Liver (tissue), 8 donors: ENCODE measurements at regions not wholly inside any gene's neighbourhood (a gene's known extent, or its start where the extent isn't known, plus 50 kb on each side); places are given as distances from the start of the nearest gene placed in this dataset.

Experiments used
- DNase-seq: peaks from one replicate; pipeline ENCODE4 v3.0.0-alpha.2; 2017; ENCODE audit warnings: low spot score
- H3K27ac ChIP-seq, 2 donors: one replicate each; pipeline ENCODE4 v1.7.0; 2013; ENCODE audit warnings: inconsistent platforms in 2 of 2, low read length in 2 of 2, control low read depth in 1 of 2, low read depth in 1 of 2, mild to moderate bottlenecking in 1 of 2
- H3K27me3 ChIP-seq, 4 donors: one replicate each; pipeline versions ENCODE4 v1.6.1 to v1.7.0; 2013; ENCODE audit warnings: low read length in 3 of 4, inconsistent platforms in 1 of 4, mild to moderate bottlenecking in 1 of 4, moderate library complexity in 1 of 4; ENCODE audit not compliant: control insufficient read depth in 4 of 4, insufficient read depth in 4 of 4
- H3K36me3 ChIP-seq, 4 donors: one replicate each; pipeline versions ENCODE4 v1.6.1 to v1.7.0; 2013; ENCODE audit warnings: low read length in 3 of 4, mild to moderate bottlenecking in 3 of 4, low read depth in 1 of 4, moderate library complexity in 1 of 4; ENCODE audit not compliant: control insufficient read depth in 4 of 4, insufficient read depth in 3 of 4
- H3K4me1 ChIP-seq, 4 donors: one replicate each; pipeline versions ENCODE4 v1.6.1 to v1.7.0; 2013; ENCODE audit warnings: low read length in 3 of 4, mild to moderate bottlenecking in 3 of 4, moderate library complexity in 1 of 4; ENCODE audit not compliant: control insufficient read depth in 4 of 4, insufficient read depth in 4 of 4
- H3K4me3 ChIP-seq, 3 donors: one replicate each; pipeline versions ENCODE4 v1.6.1 to v1.7.0; 2013; ENCODE audit warnings: low read length in 3 of 3, control low read depth in 1 of 3, low read depth in 1 of 3, mild to moderate bottlenecking in 1 of 3
- H3K9ac ChIP-seq, 2 donors: one replicate each; pipeline ENCODE4 v1.7.0; 2013; ENCODE audit warnings: low read length in 2 of 2, mild to moderate bottlenecking in 2 of 2, moderate library complexity in 2 of 2, control low read depth in 1 of 2, low read depth in 1 of 2
- H3K9me3 ChIP-seq, 4 donors: one replicate each; pipeline versions ENCODE4 v1.6.1 to v1.7.0; 2013; ENCODE audit warnings: low read length in 3 of 4; ENCODE audit not compliant: control insufficient read depth in 4 of 4
- ATF3 ChIP-seq: IDR thresholded peaks from 2 replicates; pipeline ENCODE4 v1.6.1; 2016; ENCODE audit warnings: antibody characterized with exemption
- CTCF ChIP-seq: fragments of 150-350 bp; IDR thresholded peaks from 2 replicates; pipeline ENCODE4 v1.5.1; 2017; ENCODE audit warnings: improper control_type of control experiment, low read depth, low read length; ENCODE audit not compliant: missing input control
- EGR1 ChIP-seq, 2 donors: IDR thresholded peaks; 2 replicates each; pipeline ENCODE4 v1.6.1; 2016 to 2018; ENCODE audit warnings: antibody characterized with exemption in 2 of 2, low read depth in 2 of 2
- FOXA1 ChIP-seq: IDR thresholded peaks from 2 replicates; pipeline ENCODE4 v1.6.1; 2016; ENCODE audit warnings: antibody characterized with exemption
- FOXA2 ChIP-seq: IDR thresholded peaks from 2 replicates; pipeline ENCODE4 v1.6.1; 2016; ENCODE audit warnings: antibody characterized with exemption
- GABPA ChIP-seq, 2 donors: IDR thresholded peaks in 1 of 2; conservative IDR thresholded peaks in 1 of 2; 2 replicates each; pipeline ENCODE4 v1.6.1; 2016; ENCODE audit warnings: antibody characterized with exemption in 2 of 2, mild to moderate bottlenecking in 1 of 2, moderate library complexity in 1 of 2
- HNF4A ChIP-seq, 2 donors: conservative IDR thresholded peaks; 2 replicates each; pipeline ENCODE4 v1.6.1; 2016; ENCODE audit warnings: antibody characterized with exemption in 2 of 2, mild to moderate bottlenecking in 2 of 2
- HNF4G ChIP-seq: IDR thresholded peaks from 2 replicates; pipeline ENCODE4 v1.6.1; 2016; ENCODE audit warnings: antibody characterized with exemption
- JUND ChIP-seq, 2 donors: IDR thresholded peaks; 2 replicates each; pipeline ENCODE4 v1.6.1; 2016; ENCODE audit warnings: antibody characterized with exemption in 2 of 2
- MAX ChIP-seq: IDR thresholded peaks from 2 replicates; pipeline ENCODE4 v1.6.1; 2016; ENCODE audit warnings: antibody characterized with exemption
- NR2F2 ChIP-seq: IDR thresholded peaks from 2 replicates; pipeline ENCODE4 v1.6.1; 2016; ENCODE audit warnings: antibody characterized with exemption
- RAD21 ChIP-seq, 2 donors: IDR thresholded peaks; 2 replicates each; pipeline ENCODE4 v1.6.1; 2016; ENCODE audit warnings: antibody characterized with exemption in 2 of 2, mild to moderate bottlenecking in 2 of 2
- REST ChIP-seq: IDR thresholded peaks from 2 replicates; pipeline ENCODE4 v1.6.1; 2016; ENCODE audit warnings: antibody characterized with exemption, mild to moderate bottlenecking
- RXRA ChIP-seq, 2 donors: IDR thresholded peaks; 2 replicates each; pipeline ENCODE4 v1.6.1; 2017 to 2018; ENCODE audit warnings: antibody characterized with exemption in 2 of 2, mild to moderate bottlenecking in 1 of 2
- SP1 ChIP-seq: IDR thresholded peaks from 2 replicates; pipeline ENCODE4 v1.6.1; 2018; ENCODE audit warnings: antibody characterized with exemption, mild to moderate bottlenecking
- TAF1 ChIP-seq: conservative IDR thresholded peaks from 2 replicates; pipeline ENCODE4 v1.6.1; 2016; ENCODE audit warnings: antibody characterized with exemption, mild to moderate bottlenecking
- YY1 ChIP-seq: IDR thresholded peaks from 2 replicates; pipeline ENCODE4 v1.6.1; 2016; ENCODE audit warnings: antibody characterized with exemption, mild to moderate bottlenecking
- WGBS: extraction: QIAGEN DNeasy Blood & Tissue Kit; methylation state at CpG from one replicate; pipeline ENCODE4 v1.1.7; 2013; 5-methylcytosine and 5-hydroxymethylcytosine counted together
- TF ChIP-seq, protein P1 (sequence below): IDR thresholded peaks from 2 replicates; pipeline ENCODE4 v1.6.1; 2016; ENCODE audit warnings: antibody characterized with exemption
- donor health status: healthy.
- donor health status: healthy.
- donor health status: healthy.
- donor health status: healthy.
- donor health status: healthy.

DNA sequence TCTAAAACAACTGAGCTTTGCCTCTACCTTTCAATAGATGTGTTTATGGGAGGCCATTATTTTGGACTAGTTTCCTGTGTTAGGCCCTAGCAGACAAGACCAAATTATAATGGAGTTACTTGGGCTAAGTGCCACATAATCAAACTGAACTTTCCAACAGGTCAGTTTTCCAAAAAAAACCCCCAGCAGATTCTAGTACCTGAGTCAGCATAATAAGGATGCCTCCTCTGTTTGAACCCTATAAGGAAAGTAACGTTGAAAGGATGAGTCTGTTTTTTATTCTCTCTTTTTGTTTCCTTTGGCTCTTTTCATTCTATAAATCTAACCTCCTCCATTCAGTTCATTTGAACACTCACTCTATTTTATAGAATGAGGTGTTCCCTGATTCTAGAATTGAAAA, 148.1 kb upstream of the FAM3C start (continued):
- TF ChIP-seq, protein P1, sequence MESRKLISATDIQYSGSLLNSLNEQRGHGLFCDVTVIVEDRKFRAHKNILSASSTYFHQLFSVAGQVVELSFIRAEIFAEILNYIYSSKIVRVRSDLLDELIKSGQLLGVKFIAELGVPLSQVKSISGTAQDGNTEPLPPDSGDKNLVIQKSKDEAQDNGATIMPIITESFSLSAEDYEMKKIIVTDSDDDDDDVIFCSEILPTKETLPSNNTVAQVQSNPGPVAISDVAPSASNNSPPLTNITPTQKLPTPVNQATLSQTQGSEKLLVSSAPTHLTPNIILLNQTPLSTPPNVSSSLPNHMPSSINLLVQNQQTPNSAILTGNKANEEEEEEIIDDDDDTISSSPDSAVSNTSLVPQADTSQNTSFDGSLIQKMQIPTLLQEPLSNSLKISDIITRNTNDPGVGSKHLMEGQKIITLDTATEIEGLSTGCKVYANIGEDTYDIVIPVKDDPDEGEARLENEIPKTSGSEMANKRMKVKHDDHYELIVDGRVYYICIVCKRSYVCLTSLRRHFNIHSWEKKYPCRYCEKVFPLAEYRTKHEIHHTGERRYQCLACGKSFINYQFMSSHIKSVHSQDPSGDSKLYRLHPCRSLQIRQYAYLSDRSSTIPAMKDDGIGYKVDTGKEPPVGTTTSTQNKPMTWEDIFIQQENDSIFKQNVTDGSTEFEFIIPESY, result no peak
- TF ChIP-seq RAD21 (IDR thresholded peaks at IDR 0.05), result no peak
- TF ChIP-seq GABPA (IDR thresholded peaks at IDR 0.05 in 1 of 2, conservative IDR thresholded peaks at IDR 0.05 in 1 of 2), result no peak

DNA sequence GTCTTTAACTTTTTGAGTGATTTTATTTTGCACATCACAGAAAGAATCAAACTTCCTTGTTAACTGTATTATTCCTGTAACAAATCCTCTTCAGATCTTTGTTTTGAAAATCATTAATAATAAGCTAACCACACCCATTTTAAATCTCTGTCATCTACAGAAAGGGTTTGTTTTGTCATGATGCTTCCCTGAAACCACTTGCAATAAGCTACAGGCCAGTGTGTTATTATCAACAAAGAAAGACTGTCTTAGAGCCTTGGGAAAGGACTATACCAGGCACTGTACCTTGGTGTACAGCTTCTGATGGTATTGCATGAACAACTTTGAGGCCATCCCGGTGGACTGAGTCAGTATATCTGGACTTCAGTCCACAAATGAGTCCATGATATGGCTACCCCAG, 145.3 kb upstream of the FAM3C start:
- DNase-seq, result no peak
- H3K4me1 ChIP-seq, result no peaks in the 10 kb centered on the region
- no peak overlapping the region for H3K4me3 ChIP-seq
- WGBS, result 94% methylated on average over 1 of the region's 1 CpG
- H3K9ac ChIP-seq, result no peak overlapping the region
- H3K36me3 ChIP-seq, result no peaks in the 10 kb centered on the region
- H3K27me3 ChIP-seq, result no peaks in the 10 kb centered on the region
- H3K9me3 ChIP-seq, result no peaks in the 10 kb centered on the region
- no peak for TF ChIP-seq CTCF
- no peak for TF ChIP-seq FOXA1
- TF ChIP-seq ATF3, result no peak
- no peak for TF ChIP-seq YY1
- H3K27ac ChIP-seq, result no peak overlapping the region

DNA sequence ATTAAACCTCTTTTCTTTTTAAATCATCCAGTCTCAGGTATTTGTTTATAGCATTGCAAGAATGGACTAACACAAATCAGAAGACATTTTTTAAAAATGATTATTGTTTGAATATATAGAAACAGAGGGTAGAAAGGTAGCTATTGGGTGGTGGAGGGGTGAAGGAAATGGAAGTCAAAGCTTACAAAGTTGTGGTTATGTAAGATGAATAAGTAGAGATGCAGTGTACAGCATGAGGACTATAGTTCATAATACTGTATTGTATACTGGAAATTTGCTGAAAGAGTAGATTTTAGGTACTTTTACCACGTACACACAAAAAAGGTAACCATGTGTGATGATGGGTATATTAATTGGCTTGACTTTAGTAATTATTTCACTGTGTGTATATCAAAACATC, 144.0 kb upstream of the FAM3C start:
- Histone ChIP-seq H3K9me3 (no peaks in the 10 kb centered on the region), H3K9ac (no peak overlapping the region), H3K4me3 (no peak overlapping the region), H3K4me1 (no peaks in the 10 kb centered on the region), H3K27ac (no peak overlapping the region), H3K27me3 (no peaks in the 10 kb centered on the region), H3K36me3 (no peaks in the 10 kb centered on the region)
- TF ChIP-seq CTCF (no peak), FOXA1 (no peak), YY1 (no peak), REST (no peak), RXRA (IDR thresholded peaks at IDR 0.05) (no peak), MAX (no peak), SP1 (no peak), HNF4A (conservative IDR thresholded peaks at IDR 0.05) (no peak), TAF1 (no peak), ATF3 (no peak), RAD21 (IDR thresholded peaks at IDR 0.05) (no peak), EGR1 (IDR thresholded peaks at IDR 0.05; ENCODE audit: low read depth in 2 of 2) (no peak), NR2F2 (no peak), HNF4G (no peak), JUND (IDR thresholded peaks at IDR 0.05) (no peak), FOXA2 (no peak), GABPA (IDR thresholded peaks at IDR 0.05 in 1 of 2, conservative IDR thresholded peaks at IDR 0.05 in 1 of 2) (no peak)
- TF ChIP-seq, protein P1, result no peak
- no peak for DNase-seq
- 90% methylated on average over 1 of the region's 1 CpG for WGBS
